Fibroblast of the conjunctiva (primary cell): ENCODE measurements at regions not wholly inside any gene's neighbourhood (a gene's known extent, or its start where the extent isn't known, plus 50 kb on each side); places are given as distances from the start of the nearest gene placed in this dataset.
"Not testable (repeated sequence)": the region's sequence is repeated elsewhere in the genome, so short reads cannot be mapped to it uniquely, and the experiment has no call there.

Experiments
- DNase-seq: peaks from one replicate; pipeline ENCODE4 v3.0.0-alpha.2; 2010; ENCODE audit warnings: low read depth

GRCh38 chr5:165411532-165411931 lies 1906.1 kb downstream of the MAT2B start:
- not testable (repeated sequence) for DNase-seq

- no peak for DNase-seq
Measured at GRCh38 chr5:165420493-165420892, 1915.1 kb downstream of the MAT2B start.

GRCh38 chr5:165423697-165424299 lies 1918.4 kb downstream of the MAT2B start:
- no peak for DNase-seq

- no peak for DNase-seq
Measured at GRCh38 chr5:165425594-165425993, 1920.2 kb downstream of the MAT2B start.

- DNase-seq = no peak
Measured at GRCh38 chr5:165448753-165449152, 1943.3 kb downstream of the MAT2B start.

- DNase-seq = peak; percentile 26
Measured at GRCh38 chr5:165457859-165458481, 1952.6 kb downstream of the MAT2B start.

- no peak for DNase-seq
Measured at GRCh38 chr5:165459232-165459631, 1953.8 kb downstream of the MAT2B start.

GRCh38 chr5:165460911-165461310 lies 1955.5 kb downstream of the MAT2B start:
- DNase-seq = no peak

GRCh38 chr5:165477546-165477945 lies 1972.1 kb downstream of the MAT2B start:
- DNase-seq = no peak

GRCh38 chr5:165495829-165496380 lies 1990.5 kb downstream of the MAT2B start:
- DNase-seq = no peak

GRCh38 chr5:165497707-165498106 lies 1992.3 kb downstream of the MAT2B start:
- DNase-seq = no peak

GRCh38 chr5:165502893-165503691 lies 1997.7 kb downstream of the MAT2B start:
- no peak for DNase-seq

GRCh38 chr5:165504674-165505073 lies 1999.3 kb downstream of the MAT2B start:
- no peak for DNase-seq

- DNase-seq = no peak
Measured at GRCh38 chr5:165508286-165508685, 2002.9 kb downstream of the MAT2B start.

GRCh38 chr5:165508861-165509260 lies 2003.4 kb downstream of the MAT2B start:
- no peak for DNase-seq

- DNase-seq = no peak
Measured at GRCh38 chr5:165521816-165522610, 2016.6 kb downstream of the MAT2B start.

GRCh38 chr5:165525271-165525670 lies 2019.9 kb downstream of the MAT2B start:
- DNase-seq = peak; percentile 16

GRCh38 chr5:165526357-165526756 lies 2020.9 kb downstream of the MAT2B start:
- no peak for DNase-seq

- no peak for DNase-seq
Measured at GRCh38 chr5:165527577-165527976, 2022.2 kb downstream of the MAT2B start.

GRCh38 chr5:165538065-165538464 lies 2032.6 kb downstream of the MAT2B start:
- DNase-seq = no peak

- no peak for DNase-seq
Measured at GRCh38 chr5:165559645-165560044, 2054.2 kb downstream of the MAT2B start.

- no peak for DNase-seq
Measured at GRCh38 chr5:165560648-165561047, 2055.2 kb downstream of the MAT2B start.
